Liver (tissue), 8 donors: ENCODE measurements at regions not wholly inside any gene's neighbourhood (a gene's known extent, or its start where the extent isn't known, plus 50 kb on each side); places are given as distances from the start of the nearest gene placed in this dataset.

ENCODE experiments used
- DNase-seq: peaks from one replicate; pipeline ENCODE4 v3.0.0-alpha.2; 2017; ENCODE audit warnings: low spot score
- H3K27ac ChIP-seq, 2 donors: one replicate each; pipeline ENCODE4 v1.7.0; 2013; ENCODE audit warnings: inconsistent platforms in 2 of 2, low read length in 2 of 2, control low read depth in 1 of 2, low read depth in 1 of 2, mild to moderate bottlenecking in 1 of 2
- H3K27me3 ChIP-seq, 4 donors: one replicate each; pipeline versions ENCODE4 v1.6.1 to v1.7.0; 2013; ENCODE audit warnings: low read length in 3 of 4, inconsistent platforms in 1 of 4, mild to moderate bottlenecking in 1 of 4, moderate library complexity in 1 of 4; ENCODE audit not compliant: control insufficient read depth in 4 of 4, insufficient read depth in 4 of 4
- H3K36me3 ChIP-seq, 4 donors: one replicate each; pipeline versions ENCODE4 v1.6.1 to v1.7.0; 2013; ENCODE audit warnings: low read length in 3 of 4, mild to moderate bottlenecking in 3 of 4, low read depth in 1 of 4, moderate library complexity in 1 of 4; ENCODE audit not compliant: control insufficient read depth in 4 of 4, insufficient read depth in 3 of 4
- H3K4me1 ChIP-seq, 4 donors: one replicate each; pipeline versions ENCODE4 v1.6.1 to v1.7.0; 2013; ENCODE audit warnings: low read length in 3 of 4, mild to moderate bottlenecking in 3 of 4, moderate library complexity in 1 of 4; ENCODE audit not compliant: control insufficient read depth in 4 of 4, insufficient read depth in 4 of 4
- H3K4me3 ChIP-seq, 3 donors: one replicate each; pipeline versions ENCODE4 v1.6.1 to v1.7.0; 2013; ENCODE audit warnings: low read length in 3 of 3, control low read depth in 1 of 3, low read depth in 1 of 3, mild to moderate bottlenecking in 1 of 3
- H3K9ac ChIP-seq, 2 donors: one replicate each; pipeline ENCODE4 v1.7.0; 2013; ENCODE audit warnings: low read length in 2 of 2, mild to moderate bottlenecking in 2 of 2, moderate library complexity in 2 of 2, control low read depth in 1 of 2, low read depth in 1 of 2
- H3K9me3 ChIP-seq, 4 donors: one replicate each; pipeline versions ENCODE4 v1.6.1 to v1.7.0; 2013; ENCODE audit warnings: low read length in 3 of 4; ENCODE audit not compliant: control insufficient read depth in 4 of 4
- EGR1 ChIP-seq, 2 donors: IDR thresholded peaks; 2 replicates each; pipeline ENCODE4 v1.6.1; 2016 to 2018; ENCODE audit warnings: antibody characterized with exemption in 2 of 2, low read depth in 2 of 2
- FOXA1 ChIP-seq: IDR thresholded peaks from 2 replicates; pipeline ENCODE4 v1.6.1; 2016; ENCODE audit warnings: antibody characterized with exemption
- FOXA2 ChIP-seq: IDR thresholded peaks from 2 replicates; pipeline ENCODE4 v1.6.1; 2016; ENCODE audit warnings: antibody characterized with exemption
- GABPA ChIP-seq, 2 donors: IDR thresholded peaks in 1 of 2; conservative IDR thresholded peaks in 1 of 2; 2 replicates each; pipeline ENCODE4 v1.6.1; 2016; ENCODE audit warnings: antibody characterized with exemption in 2 of 2, mild to moderate bottlenecking in 1 of 2, moderate library complexity in 1 of 2
- HNF4A ChIP-seq, 2 donors: conservative IDR thresholded peaks; 2 replicates each; pipeline ENCODE4 v1.6.1; 2016; ENCODE audit warnings: antibody characterized with exemption in 2 of 2, mild to moderate bottlenecking in 2 of 2
- JUND ChIP-seq, 2 donors: IDR thresholded peaks; 2 replicates each; pipeline ENCODE4 v1.6.1; 2016; ENCODE audit warnings: antibody characterized with exemption in 2 of 2
- NR2F2 ChIP-seq: IDR thresholded peaks from 2 replicates; pipeline ENCODE4 v1.6.1; 2016; ENCODE audit warnings: antibody characterized with exemption
- RAD21 ChIP-seq, 2 donors: IDR thresholded peaks; 2 replicates each; pipeline ENCODE4 v1.6.1; 2016; ENCODE audit warnings: antibody characterized with exemption in 2 of 2, mild to moderate bottlenecking in 2 of 2
- RXRA ChIP-seq, 2 donors: IDR thresholded peaks; 2 replicates each; pipeline ENCODE4 v1.6.1; 2017 to 2018; ENCODE audit warnings: antibody characterized with exemption in 2 of 2, mild to moderate bottlenecking in 1 of 2
- SP1 ChIP-seq: IDR thresholded peaks from 2 replicates; pipeline ENCODE4 v1.6.1; 2018; ENCODE audit warnings: antibody characterized with exemption, mild to moderate bottlenecking
- WGBS: extraction: QIAGEN DNeasy Blood & Tissue Kit; methylation state at CpG from one replicate; pipeline ENCODE4 v1.1.7; 2013; 5-methylcytosine and 5-hydroxymethylcytosine counted together
- TF ChIP-seq, protein P1 (sequence below): IDR thresholded peaks from 2 replicates; pipeline ENCODE4 v1.6.1; 2016; ENCODE audit warnings: antibody characterized with exemption
- TF ChIP-seq, protein P2 (sequence below): fragments of 150-350 bp; IDR thresholded peaks from 2 replicates; pipeline ENCODE4 v1.5.1; 2017; ENCODE audit warnings: improper control_type of control experiment, low read depth, low read length; ENCODE audit not compliant: missing input control
- TF ChIP-seq, protein P3 (sequence below): IDR thresholded peaks from 2 replicates; pipeline ENCODE4 v1.6.1; 2016; ENCODE audit warnings: antibody characterized with exemption, mild to moderate bottlenecking
- donor health status: healthy.
- donor health status: healthy.
- donor health status: healthy.
- donor health status: healthy.
- donor health status: healthy.

DNA sequence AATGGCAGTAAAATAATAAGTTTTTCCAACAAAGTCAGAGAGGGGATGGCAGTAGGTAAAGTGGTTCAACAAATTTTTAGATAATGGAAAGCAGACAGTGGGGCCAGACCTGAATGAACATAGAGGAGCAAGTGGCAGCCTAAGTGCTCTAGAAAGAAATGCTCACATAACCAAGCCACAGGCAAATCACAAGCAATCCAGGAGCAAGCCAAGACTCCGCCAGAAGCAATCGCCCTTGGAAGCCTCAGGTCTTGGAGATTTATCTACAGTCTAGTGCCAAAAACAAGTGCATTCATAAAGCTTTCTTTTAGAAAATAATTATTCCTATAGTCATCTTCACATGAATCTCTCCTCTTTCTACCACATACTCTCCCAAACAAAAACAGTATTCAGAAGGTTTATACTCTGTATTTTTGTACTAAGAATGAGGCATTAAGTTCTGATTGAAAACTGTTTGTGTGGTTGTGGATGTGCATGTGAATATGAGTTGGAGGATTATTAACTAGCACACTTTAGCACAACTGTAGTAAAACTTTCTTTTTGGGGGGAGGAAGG lies 375.5 kb downstream of the CDH9 start:
- H3K27me3 ChIP-seq = no peaks in the 10 kb centered on the region
- 88% methylated on average over 2 of the region's 2 CpGs for WGBS
- TF ChIP-seq HNF4A (conservative IDR thresholded peaks at IDR 0.05) (no peak), GABPA (IDR thresholded peaks at IDR 0.05 in 1 of 2, conservative IDR thresholded peaks at IDR 0.05 in 1 of 2) (no peak), SP1 (no peak), JUND (IDR thresholded peaks at IDR 0.05) (no peak), RXRA (IDR thresholded peaks at IDR 0.05) (no peak), RAD21 (IDR thresholded peaks at IDR 0.05) (no peak), FOXA1 (no peak)
- TF ChIP-seq, protein P1, sequence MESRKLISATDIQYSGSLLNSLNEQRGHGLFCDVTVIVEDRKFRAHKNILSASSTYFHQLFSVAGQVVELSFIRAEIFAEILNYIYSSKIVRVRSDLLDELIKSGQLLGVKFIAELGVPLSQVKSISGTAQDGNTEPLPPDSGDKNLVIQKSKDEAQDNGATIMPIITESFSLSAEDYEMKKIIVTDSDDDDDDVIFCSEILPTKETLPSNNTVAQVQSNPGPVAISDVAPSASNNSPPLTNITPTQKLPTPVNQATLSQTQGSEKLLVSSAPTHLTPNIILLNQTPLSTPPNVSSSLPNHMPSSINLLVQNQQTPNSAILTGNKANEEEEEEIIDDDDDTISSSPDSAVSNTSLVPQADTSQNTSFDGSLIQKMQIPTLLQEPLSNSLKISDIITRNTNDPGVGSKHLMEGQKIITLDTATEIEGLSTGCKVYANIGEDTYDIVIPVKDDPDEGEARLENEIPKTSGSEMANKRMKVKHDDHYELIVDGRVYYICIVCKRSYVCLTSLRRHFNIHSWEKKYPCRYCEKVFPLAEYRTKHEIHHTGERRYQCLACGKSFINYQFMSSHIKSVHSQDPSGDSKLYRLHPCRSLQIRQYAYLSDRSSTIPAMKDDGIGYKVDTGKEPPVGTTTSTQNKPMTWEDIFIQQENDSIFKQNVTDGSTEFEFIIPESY = no peak
- TF ChIP-seq, protein P2, sequence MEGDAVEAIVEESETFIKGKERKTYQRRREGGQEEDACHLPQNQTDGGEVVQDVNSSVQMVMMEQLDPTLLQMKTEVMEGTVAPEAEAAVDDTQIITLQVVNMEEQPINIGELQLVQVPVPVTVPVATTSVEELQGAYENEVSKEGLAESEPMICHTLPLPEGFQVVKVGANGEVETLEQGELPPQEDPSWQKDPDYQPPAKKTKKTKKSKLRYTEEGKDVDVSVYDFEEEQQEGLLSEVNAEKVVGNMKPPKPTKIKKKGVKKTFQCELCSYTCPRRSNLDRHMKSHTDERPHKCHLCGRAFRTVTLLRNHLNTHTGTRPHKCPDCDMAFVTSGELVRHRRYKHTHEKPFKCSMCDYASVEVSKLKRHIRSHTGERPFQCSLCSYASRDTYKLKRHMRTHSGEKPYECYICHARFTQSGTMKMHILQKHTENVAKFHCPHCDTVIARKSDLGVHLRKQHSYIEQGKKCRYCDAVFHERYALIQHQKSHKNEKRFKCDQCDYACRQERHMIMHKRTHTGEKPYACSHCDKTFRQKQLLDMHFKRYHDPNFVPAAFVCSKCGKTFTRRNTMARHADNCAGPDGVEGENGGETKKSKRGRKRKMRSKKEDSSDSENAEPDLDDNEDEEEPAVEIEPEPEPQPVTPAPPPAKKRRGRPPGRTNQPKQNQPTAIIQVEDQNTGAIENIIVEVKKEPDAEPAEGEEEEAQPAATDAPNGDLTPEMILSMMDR = no peak
- H3K36me3 ChIP-seq = no peaks in the 10 kb centered on the region
- no peaks in the 10 kb centered on the region for H3K4me1 ChIP-seq
- DNase-seq = no peak
- H3K27ac ChIP-seq = no peak overlapping the region
- H3K9ac ChIP-seq = no peak overlapping the region
- H3K9me3 ChIP-seq = peaks cover 0 to 1% (median 0%) of the 10 kb centered on the region in 4 donors
- no peak overlapping the region for H3K4me3 ChIP-seq

DNA sequence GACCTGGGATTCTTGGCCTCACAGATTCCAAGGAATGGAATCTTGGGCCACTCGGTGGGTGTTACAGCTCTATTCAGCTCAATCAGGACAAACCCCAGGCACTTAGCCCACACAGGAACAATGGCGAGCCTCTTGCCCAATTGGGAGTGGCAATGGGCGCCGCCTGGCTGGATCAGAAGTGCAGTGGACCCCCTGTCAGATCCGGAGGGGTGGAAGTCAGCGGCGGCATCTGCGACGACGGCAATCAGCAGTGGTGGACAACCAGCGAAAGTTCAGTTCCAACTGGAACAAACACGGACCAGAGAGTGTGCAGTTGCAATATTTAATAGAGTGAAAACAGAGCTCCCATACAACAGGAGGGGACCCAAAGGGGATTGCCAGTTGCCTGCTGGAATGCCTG lies 378.3 kb downstream of the CDH9 start:
- H3K27ac ChIP-seq = no peak overlapping the region
- DNase-seq = no peak
- H3K4me1 ChIP-seq = no peaks in the 10 kb centered on the region
- peaks cover 0 to 3% (median 1%) of the 10 kb centered on the region in 4 donors for H3K9me3 ChIP-seq
- H3K4me3 ChIP-seq = no peak overlapping the region
- WGBS = 91% methylated on average over 12 of the region's 12 CpGs
- TF ChIP-seq RAD21 (IDR thresholded peaks at IDR 0.05) = no peak
- TF ChIP-seq, protein P2 = no peak
- H3K36me3 ChIP-seq = no peaks in the 10 kb centered on the region
- H3K27me3 ChIP-seq = no peaks in the 10 kb centered on the region
- H3K9ac ChIP-seq = no peak overlapping the region

DNA sequence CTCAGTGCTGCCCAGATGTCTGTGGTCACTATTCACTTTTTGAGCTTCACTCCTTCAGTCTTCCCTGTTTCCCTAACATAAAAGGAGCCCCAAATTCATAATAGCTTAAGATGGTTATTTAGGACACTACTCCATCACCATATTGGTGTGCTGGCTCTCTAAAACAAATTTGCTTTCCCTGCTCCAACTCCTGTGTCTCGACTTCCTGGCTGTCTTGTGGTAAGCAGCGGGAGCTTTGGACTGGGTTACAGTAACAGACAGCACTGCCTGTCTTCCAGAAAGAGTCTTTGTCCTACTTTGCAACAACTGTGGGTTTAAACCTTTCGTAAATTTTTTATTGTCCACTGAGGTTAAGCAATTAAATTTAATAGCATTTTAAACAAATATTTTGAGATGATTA lies 389.4 kb downstream of the CDH9 start:
- TF ChIP-seq EGR1 (IDR thresholded peaks at IDR 0.05; ENCODE audit: low read depth in 2 of 2) (no peak), RXRA (IDR thresholded peaks at IDR 0.05) (no peak), FOXA2 (no peak), NR2F2 (no peak)
- TF ChIP-seq, protein P3, sequence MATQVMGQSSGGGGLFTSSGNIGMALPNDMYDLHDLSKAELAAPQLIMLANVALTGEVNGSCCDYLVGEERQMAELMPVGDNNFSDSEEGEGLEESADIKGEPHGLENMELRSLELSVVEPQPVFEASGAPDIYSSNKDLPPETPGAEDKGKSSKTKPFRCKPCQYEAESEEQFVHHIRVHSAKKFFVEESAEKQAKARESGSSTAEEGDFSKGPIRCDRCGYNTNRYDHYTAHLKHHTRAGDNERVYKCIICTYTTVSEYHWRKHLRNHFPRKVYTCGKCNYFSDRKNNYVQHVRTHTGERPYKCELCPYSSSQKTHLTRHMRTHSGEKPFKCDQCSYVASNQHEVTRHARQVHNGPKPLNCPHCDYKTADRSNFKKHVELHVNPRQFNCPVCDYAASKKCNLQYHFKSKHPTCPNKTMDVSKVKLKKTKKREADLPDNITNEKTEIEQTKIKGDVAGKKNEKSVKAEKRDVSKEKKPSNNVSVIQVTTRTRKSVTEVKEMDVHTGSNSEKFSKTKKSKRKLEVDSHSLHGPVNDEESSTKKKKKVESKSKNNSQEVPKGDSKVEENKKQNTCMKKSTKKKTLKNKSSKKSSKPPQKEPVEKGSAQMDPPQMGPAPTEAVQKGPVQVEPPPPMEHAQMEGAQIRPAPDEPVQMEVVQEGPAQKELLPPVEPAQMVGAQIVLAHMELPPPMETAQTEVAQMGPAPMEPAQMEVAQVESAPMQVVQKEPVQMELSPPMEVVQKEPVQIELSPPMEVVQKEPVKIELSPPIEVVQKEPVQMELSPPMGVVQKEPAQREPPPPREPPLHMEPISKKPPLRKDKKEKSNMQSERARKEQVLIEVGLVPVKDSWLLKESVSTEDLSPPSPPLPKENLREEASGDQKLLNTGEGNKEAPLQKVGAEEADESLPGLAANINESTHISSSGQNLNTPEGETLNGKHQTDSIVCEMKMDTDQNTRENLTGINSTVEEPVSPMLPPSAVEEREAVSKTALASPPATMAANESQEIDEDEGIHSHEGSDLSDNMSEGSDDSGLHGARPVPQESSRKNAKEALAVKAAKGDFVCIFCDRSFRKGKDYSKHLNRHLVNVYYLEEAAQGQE = no peak
- no peaks in the 10 kb centered on the region for H3K4me1 ChIP-seq
- H3K4me3 ChIP-seq = no peak overlapping the region
- no peaks in the 10 kb centered on the region for H3K27me3 ChIP-seq
- no peak overlapping the region for H3K27ac ChIP-seq
- WGBS = 56% methylated on average over 3 of the region's 3 CpGs
- no peak overlapping the region for H3K9ac ChIP-seq
- no peaks in the 10 kb centered on the region for H3K36me3 ChIP-seq
- H3K9me3 ChIP-seq = peaks cover 0 to 4% (median 0%) of the 10 kb centered on the region in 4 donors
- no peak for DNase-seq
